Progenitor cell of endocrine pancreas (in vitro differentiated cells): ENCODE measurements at regions not wholly inside any gene's neighbourhood (a gene's known extent, or its start where the extent isn't known, plus 50 kb on each side); places are given as distances from the start of the nearest gene placed in this dataset.
"Not testable (repeated sequence)": the region's sequence is repeated elsewhere in the genome, so short reads cannot be mapped to it uniquely, and the experiment has no call there.

Source experiments
- DNase-seq: peaks from one replicate; pipeline ENCODE4 v3.0.0; 2021; ENCODE audit warnings: low spot score; ENCODE audit not compliant: unreplicated experiment
- H3K27ac Mint-ChIP-seq: 2 replicates; pipeline ENCODE4 v1.8.0; 2021; ENCODE audit warnings: mild to moderate bottlenecking, moderate library complexity, mixed read lengths
- H3K27me3 Mint-ChIP-seq: 2 replicates; pipeline ENCODE4 v1.8.0; 2021; ENCODE audit warnings: mixed read lengths
- H3K36me3 Mint-ChIP-seq: 2 replicates; pipeline ENCODE4 v1.8.0; 2022; ENCODE audit warnings: mixed read lengths; ENCODE audit not compliant: insufficient read depth
- H3K4me1 Mint-ChIP-seq: 2 replicates; pipeline ENCODE4 v1.8.0; 2021; ENCODE audit warnings: low read depth, mixed read lengths
- H3K4me3 Mint-ChIP-seq: 2 replicates; pipeline ENCODE4 v1.8.0; 2021; ENCODE audit warnings: low read depth, mild to moderate bottlenecking, moderate library complexity, mixed read lengths
- H3K9me3 Mint-ChIP-seq: 2 replicates; pipeline ENCODE4 v1.8.0; 2021; ENCODE audit warnings: low read depth, mixed read lengths
- TF ChIP-seq, protein P1 (sequence below): fragments of 200-600 bp; sonication (generic); IDR thresholded peaks from one replicate; pipeline ENCODE4 v1.5.0; 2021; ENCODE audit warnings: antibody characterized with exemption, mild to moderate bottlenecking; ENCODE audit not compliant: unreplicated experiment

DNA sequence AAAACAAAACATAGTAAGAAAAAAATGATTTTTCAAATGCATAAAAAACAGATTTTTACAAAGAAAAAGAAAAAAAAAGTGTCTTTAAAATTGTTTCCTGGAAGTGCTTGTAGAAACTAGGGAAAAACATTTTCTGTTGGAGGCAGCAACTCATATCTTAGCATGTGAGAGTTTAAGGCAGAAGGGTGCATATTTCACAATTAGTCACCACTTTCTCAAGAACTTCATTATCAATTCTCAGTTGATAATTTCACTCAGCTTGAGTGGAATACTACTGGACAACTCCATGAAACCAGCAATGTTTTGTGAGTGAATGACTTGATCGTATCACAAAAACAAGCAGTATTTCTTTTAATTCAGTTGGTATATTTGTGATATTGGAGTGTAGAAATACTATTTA, 508.3 kb upstream of the DAB2 start:
- Mint-ChIP-seq H3K4me3 (no peak overlapping the region), H3K36me3 (no peaks in the 10 kb centered on the region), H3K27me3 (no peaks in the 10 kb centered on the region), H3K4me1 (no peaks in the 10 kb centered on the region), H3K9me3 (no peaks in the 10 kb centered on the region), H3K27ac (no peak overlapping the region)
- DNase-seq, result no peak
- TF ChIP-seq, protein P1, sequence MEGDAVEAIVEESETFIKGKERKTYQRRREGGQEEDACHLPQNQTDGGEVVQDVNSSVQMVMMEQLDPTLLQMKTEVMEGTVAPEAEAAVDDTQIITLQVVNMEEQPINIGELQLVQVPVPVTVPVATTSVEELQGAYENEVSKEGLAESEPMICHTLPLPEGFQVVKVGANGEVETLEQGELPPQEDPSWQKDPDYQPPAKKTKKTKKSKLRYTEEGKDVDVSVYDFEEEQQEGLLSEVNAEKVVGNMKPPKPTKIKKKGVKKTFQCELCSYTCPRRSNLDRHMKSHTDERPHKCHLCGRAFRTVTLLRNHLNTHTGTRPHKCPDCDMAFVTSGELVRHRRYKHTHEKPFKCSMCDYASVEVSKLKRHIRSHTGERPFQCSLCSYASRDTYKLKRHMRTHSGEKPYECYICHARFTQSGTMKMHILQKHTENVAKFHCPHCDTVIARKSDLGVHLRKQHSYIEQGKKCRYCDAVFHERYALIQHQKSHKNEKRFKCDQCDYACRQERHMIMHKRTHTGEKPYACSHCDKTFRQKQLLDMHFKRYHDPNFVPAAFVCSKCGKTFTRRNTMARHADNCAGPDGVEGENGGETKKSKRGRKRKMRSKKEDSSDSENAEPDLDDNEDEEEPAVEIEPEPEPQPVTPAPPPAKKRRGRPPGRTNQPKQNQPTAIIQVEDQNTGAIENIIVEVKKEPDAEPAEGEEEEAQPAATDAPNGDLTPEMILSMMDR, result no peak

DNA sequence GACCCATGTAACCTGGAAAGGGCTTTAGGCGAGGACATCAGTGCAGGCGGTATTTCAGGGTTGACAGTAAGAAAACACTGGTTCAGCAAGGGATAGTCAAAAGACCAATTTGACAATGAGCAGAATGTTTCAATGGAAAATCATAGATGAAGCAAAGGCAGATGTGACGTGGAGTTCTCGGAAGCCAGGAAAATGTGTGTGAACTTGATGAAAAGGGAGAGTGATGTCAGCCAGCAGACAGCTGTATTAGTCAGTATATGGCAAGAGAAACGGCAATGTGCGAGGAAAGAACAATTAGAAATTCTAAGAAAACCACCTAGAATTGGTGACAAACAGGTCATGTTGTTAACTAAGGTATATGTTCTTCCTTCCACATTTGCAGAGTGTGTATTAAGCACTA, 503.9 kb upstream of the DAB2 start:
- TF ChIP-seq, protein P1, result no peak
- no peak overlapping the region for H3K27ac Mint-ChIP-seq
- H3K4me1 Mint-ChIP-seq, result no peaks in the 10 kb centered on the region

DNA sequence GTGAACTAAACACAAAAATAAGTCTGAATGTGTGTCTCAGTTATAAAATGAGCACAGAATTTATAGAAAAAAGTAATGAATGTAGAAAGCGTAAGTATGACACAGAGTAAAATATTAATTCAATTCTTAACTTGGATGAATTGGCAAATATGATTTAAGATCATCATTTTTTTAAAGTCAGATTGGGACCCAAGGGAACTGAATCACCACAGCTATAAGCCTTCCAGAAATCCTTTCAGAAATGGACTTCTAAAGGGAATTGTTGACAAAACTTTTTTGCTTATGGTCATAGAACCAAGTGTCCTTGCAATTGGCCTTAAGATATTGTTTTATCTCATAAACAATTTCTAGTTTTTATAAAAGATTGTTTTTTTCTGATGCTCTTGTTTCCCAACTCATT, 495.1 kb upstream of the DAB2 start:
- no peaks in the 10 kb centered on the region for H3K9me3 Mint-ChIP-seq
- no peak overlapping the region for H3K27ac Mint-ChIP-seq
- DNase-seq, result no peak
- H3K27me3 Mint-ChIP-seq, result no peaks in the 10 kb centered on the region
- TF ChIP-seq, protein P1, result no peak
- H3K4me3 Mint-ChIP-seq, result no peak overlapping the region
- no peaks in the 10 kb centered on the region for H3K36me3 Mint-ChIP-seq
- H3K4me1 Mint-ChIP-seq, result no peaks in the 10 kb centered on the region

More for the DNA sequence above, 503.9 kb upstream of the DAB2 start:
- no peak for DNase-seq
- Mint-ChIP-seq H3K9me3 (no peaks in the 10 kb centered on the region), H3K27me3 (no peaks in the 10 kb centered on the region), H3K4me3 (no peak overlapping the region), H3K36me3 (no peaks in the 10 kb centered on the region)

DNA sequence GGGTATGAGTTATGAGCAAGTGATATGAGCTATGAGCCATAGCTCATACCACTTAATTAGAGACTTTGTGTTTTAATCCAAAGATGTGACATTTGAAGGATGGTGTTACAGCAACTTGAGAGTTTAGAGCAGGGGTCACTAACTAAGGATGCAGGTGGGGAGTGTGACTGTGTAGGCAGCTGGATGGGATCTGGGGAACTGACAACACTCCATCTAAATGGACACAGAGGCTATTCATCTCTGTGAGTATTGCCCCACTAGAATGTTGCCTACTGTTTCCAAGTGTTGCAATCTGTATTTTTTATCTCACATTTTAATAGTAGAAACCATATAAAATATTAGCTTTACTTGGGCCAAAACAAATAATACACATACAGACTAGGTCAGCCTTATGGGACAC, 488.1 kb upstream of the DAB2 start:
- Mint-ChIP-seq H3K4me1 (no peaks in the 10 kb centered on the region), H3K36me3 (no peaks in the 10 kb centered on the region)

DNA sequence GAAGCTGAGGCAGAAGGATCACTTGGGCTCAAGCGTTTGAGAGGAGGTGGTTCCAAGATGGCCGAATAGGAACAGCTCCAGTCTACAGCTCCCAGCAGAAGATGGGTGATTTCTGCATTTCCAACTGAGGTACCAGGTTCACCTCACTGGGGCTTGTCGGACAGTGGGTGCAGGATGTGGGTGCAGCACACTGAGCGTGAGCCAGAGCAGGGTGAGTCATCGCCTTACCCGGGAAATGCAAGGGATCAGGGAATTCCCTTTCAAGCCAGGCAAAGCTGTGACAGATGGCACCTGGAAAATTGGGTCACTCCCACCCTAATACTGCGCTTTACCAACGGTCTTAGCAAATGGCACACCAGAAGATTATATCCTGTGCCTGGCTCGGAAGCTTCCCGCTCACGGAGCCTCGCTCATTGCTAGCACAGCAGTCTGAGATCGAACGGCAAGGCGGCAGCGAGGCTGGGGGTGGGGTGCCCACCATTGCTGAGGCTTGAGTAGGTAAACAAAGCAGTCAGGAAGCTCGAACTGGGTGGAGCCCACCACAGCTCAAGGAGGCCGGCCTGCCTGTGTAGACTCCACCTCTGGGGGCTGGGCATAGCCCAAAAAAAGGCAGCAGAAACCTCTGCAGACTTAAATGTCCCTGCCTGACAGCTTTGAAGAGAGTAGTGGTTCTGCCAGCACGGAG, 482.6 kb upstream of the DAB2 start:
- not testable (repeated sequence) for DNase-seq, H3K4me1 Mint-ChIP-seq, H3K9me3 Mint-ChIP-seq, H3K27ac Mint-ChIP-seq, H3K27me3 Mint-ChIP-seq, H3K4me3 Mint-ChIP-seq, H3K36me3 Mint-ChIP-seq

More for the DNA sequence above, 488.1 kb upstream of the DAB2 start:
- no peak for DNase-seq
- Mint-ChIP-seq H3K4me3 (no peak overlapping the region), H3K27me3 (no peaks in the 10 kb centered on the region), H3K9me3 (peaks cover 6% of the 10 kb centered on the region), H3K27ac (no peak overlapping the region)
- TF ChIP-seq, protein P1, result no peak

DNA sequence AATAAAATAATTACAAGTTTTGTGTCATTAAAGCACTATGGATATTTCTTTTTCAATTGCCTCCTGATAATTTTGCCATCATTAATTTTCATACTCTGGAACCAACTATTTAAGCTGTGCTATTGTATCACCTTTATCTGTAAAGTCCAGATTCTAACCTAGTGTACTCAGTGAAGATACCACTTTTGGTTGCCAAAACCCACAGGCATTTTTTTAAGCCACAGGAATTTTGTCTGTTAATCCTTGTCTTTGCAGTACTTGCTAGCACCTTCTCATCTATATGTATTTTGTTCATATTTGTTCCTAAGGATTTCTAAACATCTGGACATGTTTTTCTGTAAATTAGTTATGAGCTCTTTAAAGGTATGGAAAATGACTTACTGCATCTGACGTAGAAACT, 481.4 kb upstream of the DAB2 start:
- Mint-ChIP-seq H3K27me3 (no peaks in the 10 kb centered on the region), H3K4me1 (peaks cover 3% of the 10 kb centered on the region), H3K4me3 (no peak overlapping the region), H3K9me3 (peaks cover 6% of the 10 kb centered on the region), H3K27ac (no peak overlapping the region), H3K36me3 (no peaks in the 10 kb centered on the region)
- no peak for DNase-seq
- TF ChIP-seq, protein P1, result no peak
